ENCODE measurements at regions not wholly inside any gene's neighbourhood (a gene's known extent, or its start where the extent isn't known, plus 50 kb on each side); places are given as distances from the start of the nearest gene placed in this dataset.

GRCh38 chr11:112794331-112794846, 166.8 kb upstream of the NCAM1 start:
- H3K4me1 ChIP-seq, result peaks cover 4 to 17% of the 10 kb centered on the region in 2 donors
- TF ChIP-seq CTCF (IDR thresholded peaks at IDR 0.05), result no peak
- H3K9me3 ChIP-seq, result no peaks in the 10 kb centered on the region
- no peak for DNase-seq (ENCODE audit: low spot score in 2 of 2)
- intact Hi-C loops (cut with DNase I), result loop anchor here (1.0 to 10.0 kb wide), 7 partner anchors 9 to 740 kb away; partner anchors contain the start of genes NCAM1, SDHD and TIMM8B
- H3K27me3 ChIP-seq, result no peaks in the 10 kb centered on the region
- H3K4me3 ChIP-seq, result no peak overlapping the region
- H3K27ac ChIP-seq, result peak overlapping the region; percentile 83 to 87
- H3K36me3 ChIP-seq, result no peaks in the 10 kb centered on the region

- intact Hi-C loops (cut with DNase I), result loop anchor here (2.0 to 10.0 kb wide), 5 partner anchors 166 to 740 kb away; partner anchors contain the start of genes NCAM1, SDHD and TIMM8B
Measured at GRCh38 chr11:112795142-112795815, 165.9 kb upstream of the NCAM1 start.

GRCh38 chr11:112795911-112796649, 165.1 kb upstream of the NCAM1 start:
- Histone ChIP-seq H3K9me3 (no peaks in the 10 kb centered on the region), H3K27ac (peak overlapping the region; percentile 83 to 87), H3K36me3 (no peaks in the 10 kb centered on the region), H3K27me3 (no peaks in the 10 kb centered on the region), H3K4me3 (no peak overlapping the region), H3K4me1 (peaks cover 4 to 17% of the 10 kb centered on the region in 2 donors)
- no peak for TF ChIP-seq CTCF (IDR thresholded peaks at IDR 0.05)
- DNase-seq (ENCODE audit: low spot score in 2 of 2), result no peak
- intact Hi-C loops (cut with DNase I), result loop anchor here (1.0 to 10.0 kb wide), 6 partner anchors 165 to 739 kb away; partner anchors contain the start of genes NCAM1, SDHD and TIMM8B

More at GRCh38 chr11:112795142-112795815, 165.9 kb upstream of the NCAM1 start:
- H3K9me3 ChIP-seq, result no peaks in the 10 kb centered on the region
- H3K4me3 ChIP-seq, result no peak overlapping the region
- DNase-seq (ENCODE audit: low spot score in 2 of 2), result no peak
- no peaks in the 10 kb centered on the region for H3K27me3 ChIP-seq
- peak overlapping the region; percentile 83 to 87 for H3K27ac ChIP-seq
- peaks cover 4 to 17% of the 10 kb centered on the region in 2 donors for H3K4me1 ChIP-seq
- TF ChIP-seq CTCF (IDR thresholded peaks at IDR 0.05), result peak; percentile 42 to 60 (median 43)
- H3K36me3 ChIP-seq, result no peaks in the 10 kb centered on the region

GRCh38 chr11:112797092-112797491, 164.1 kb upstream of the NCAM1 start:
- H3K36me3 ChIP-seq, result no peaks in the 10 kb centered on the region
- no peak for DNase-seq (ENCODE audit: low spot score in 2 of 2)
- H3K27ac ChIP-seq, result no peak overlapping the region
- H3K4me1 ChIP-seq, result peaks cover 4 to 17% of the 10 kb centered on the region in 2 donors
- no peaks in the 10 kb centered on the region for H3K27me3 ChIP-seq
- no peak overlapping the region for H3K4me3 ChIP-seq
- no peak for TF ChIP-seq CTCF (IDR thresholded peaks at IDR 0.05)
- no peaks in the 10 kb centered on the region for H3K9me3 ChIP-seq
- intact Hi-C loops (cut with DNase I), result loop anchor here (10.0 kb wide), 3 partner anchors 318 to 738 kb away; partner anchors contain the start of genes SDHD and TIMM8B

- Histone ChIP-seq H3K9me3 (no peaks in the 10 kb centered on the region), H3K27me3 (no peaks in the 10 kb centered on the region), H3K4me1 (peaks cover 4 to 17% of the 10 kb centered on the region in 2 donors), H3K4me3 (no peak overlapping the region), H3K27ac (no peak overlapping the region), H3K36me3 (no peaks in the 10 kb centered on the region)
- intact Hi-C loops (cut with DNase I), result loop anchor here (10.0 kb wide), 3 partner anchors 317 to 737 kb away; partner anchors contain the start of genes SDHD and TIMM8B
- TF ChIP-seq CTCF (IDR thresholded peaks at IDR 0.05), result peak in 1 of 3 experiments; percentile 18
- DNase-seq (ENCODE audit: low spot score in 2 of 2), result no peak
Measured at GRCh38 chr11:112797648-112798293, 163.4 kb upstream of the NCAM1 start.
